ENCODE measurements at regions not wholly inside any gene's neighbourhood (a gene's known extent, or its start where the extent isn't known, plus 50 kb on each side); places are given as distances from the start of the nearest gene placed in this dataset.

- DNase-seq (ENCODE audit: extremely low spot score in 2 of 2): peak; percentile 58 to 71
- TF ChIP-seq CTCF (IDR thresholded peaks at IDR 0.05) (no peak), POLR2A (IDR thresholded peaks at IDR 0.05) (no peak), POLR2AphosphoS5 (IDR thresholded peaks at IDR 0.05; ENCODE audit: insufficient read depth in 1 of 2, low read depth in 1 of 2) (no peak)
- no peaks in the 10 kb centered on the region for H3K27me3 ChIP-seq
These were observed 67.3 kb upstream of the SNTG2 start for GRCh38 chr2:883260-883802.

DNA sequence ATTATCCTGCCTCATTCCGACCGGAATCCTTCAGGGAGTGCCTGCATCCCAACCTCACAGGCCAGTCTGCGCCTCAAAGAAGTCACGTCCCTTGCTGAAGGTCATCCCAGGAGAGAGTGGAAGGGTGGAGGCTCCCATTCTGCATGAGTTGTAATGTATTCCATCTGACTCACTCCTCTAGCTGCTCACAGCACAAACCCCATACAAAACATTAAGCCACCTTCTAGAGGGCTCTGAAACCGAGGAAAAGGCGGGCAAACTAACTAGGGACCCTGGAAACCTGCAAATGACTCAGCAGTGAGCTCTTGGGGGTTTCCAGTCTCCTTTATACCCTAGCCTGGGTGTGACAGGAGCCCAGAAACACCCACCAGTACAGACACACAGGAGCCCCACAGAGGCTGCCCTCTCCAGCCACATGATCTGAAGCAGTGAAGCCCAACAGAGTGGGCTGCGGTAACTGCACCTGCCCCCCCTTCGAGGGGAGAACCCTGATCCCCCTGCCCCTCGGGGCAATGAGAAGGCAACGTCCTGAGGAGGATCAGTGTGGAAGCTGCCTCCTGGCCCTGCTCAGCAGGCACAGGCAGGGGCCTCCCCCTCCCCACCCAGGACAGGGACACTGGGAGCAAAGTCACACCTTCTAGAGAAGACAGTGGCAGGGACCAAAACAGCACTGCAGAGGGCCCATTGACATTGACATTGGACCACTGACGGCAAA, 69.3 kb upstream of the SNTG2 start:
- peak; percentile 74 to 93 for DNase-seq (ENCODE audit: extremely low spot score in 2 of 2)
- peaks cover 11% of the 10 kb centered on the region for H3K4me1 ChIP-seq
- no peak overlapping the region for H3K4me3 ChIP-seq
- no peak overlapping the region for H3K27ac ChIP-seq
- no peak for TF ChIP-seq POLR2A (IDR thresholded peaks at IDR 0.05)
- no peak for TF ChIP-seq CTCF (IDR thresholded peaks at IDR 0.05)
- no peak for TF ChIP-seq POLR2AphosphoS5 (IDR thresholded peaks at IDR 0.05; ENCODE audit: insufficient read depth in 1 of 2, low read depth in 1 of 2)
- H3K36me3 ChIP-seq: no peaks in the 10 kb centered on the region
- H3K9me3 ChIP-seq: no peaks in the 10 kb centered on the region
- no peaks in the 10 kb centered on the region for H3K27me3 ChIP-seq
- intact Hi-C loops (cut with DNase I): no loop called here

More at GRCh38 chr2:883260-883802, 67.3 kb upstream of the SNTG2 start:
- H3K27ac ChIP-seq: no peak overlapping the region
- H3K9me3 ChIP-seq: no peaks in the 10 kb centered on the region
- no peak overlapping the region for H3K4me3 ChIP-seq
- H3K36me3 ChIP-seq: no peaks in the 10 kb centered on the region
- intact Hi-C loops (cut with DNase I): no loop called here
- peaks cover 11% of the 10 kb centered on the region for H3K4me1 ChIP-seq

DNA sequence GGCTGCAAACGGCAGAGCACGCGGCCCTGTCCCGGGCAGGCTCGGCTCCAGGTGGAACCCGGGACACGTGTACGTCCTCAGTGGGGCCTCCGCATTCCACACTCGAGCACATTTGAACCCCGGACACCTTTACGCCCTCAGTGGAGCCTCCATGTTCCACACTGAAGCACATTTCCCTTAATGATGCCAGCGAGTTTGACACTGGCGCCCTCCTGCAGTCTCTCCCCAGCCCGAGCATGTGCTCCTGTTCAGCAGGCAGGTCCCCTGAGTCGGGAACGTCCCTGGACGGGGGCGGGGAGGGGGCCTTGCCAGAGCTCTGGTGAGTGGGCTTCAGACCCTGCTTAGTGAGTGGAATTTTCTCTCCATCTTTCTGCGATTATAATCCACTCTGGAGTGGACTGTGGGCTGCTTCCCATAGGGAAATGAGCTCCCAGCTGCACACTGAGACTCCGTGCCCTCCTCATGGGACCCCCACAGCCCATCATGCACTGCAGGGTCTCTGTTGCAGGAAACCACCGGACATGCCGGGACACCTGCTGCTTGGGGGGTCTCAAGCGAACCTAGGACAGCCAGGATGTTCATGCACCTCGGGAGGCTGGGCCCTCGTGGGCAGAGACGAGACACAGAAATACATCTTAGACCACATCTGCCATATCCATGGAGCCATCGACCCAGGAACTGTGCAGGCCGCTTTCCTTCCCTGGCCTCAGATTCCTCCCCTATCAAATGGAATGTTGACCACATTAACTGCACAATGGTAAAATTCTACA, 70.3 kb upstream of the SNTG2 start:
- peaks cover 11% of the 10 kb centered on the region for H3K4me1 ChIP-seq
- no peaks in the 10 kb centered on the region for H3K36me3 ChIP-seq
- H3K27ac ChIP-seq: no peak overlapping the region
- peak; percentile 60 to 70 for DNase-seq (ENCODE audit: extremely low spot score in 2 of 2)
- intact Hi-C loops (cut with DNase I): no loop called here
- TF ChIP-seq POLR2AphosphoS5 (IDR thresholded peaks at IDR 0.05; ENCODE audit: insufficient read depth in 1 of 2, low read depth in 1 of 2): no peak
- TF ChIP-seq POLR2A (IDR thresholded peaks at IDR 0.05): no peak
- no peak for TF ChIP-seq CTCF (IDR thresholded peaks at IDR 0.05)
- H3K4me3 ChIP-seq: no peak overlapping the region
- no peaks in the 10 kb centered on the region for H3K9me3 ChIP-seq
- no peaks in the 10 kb centered on the region for H3K27me3 ChIP-seq

DNA sequence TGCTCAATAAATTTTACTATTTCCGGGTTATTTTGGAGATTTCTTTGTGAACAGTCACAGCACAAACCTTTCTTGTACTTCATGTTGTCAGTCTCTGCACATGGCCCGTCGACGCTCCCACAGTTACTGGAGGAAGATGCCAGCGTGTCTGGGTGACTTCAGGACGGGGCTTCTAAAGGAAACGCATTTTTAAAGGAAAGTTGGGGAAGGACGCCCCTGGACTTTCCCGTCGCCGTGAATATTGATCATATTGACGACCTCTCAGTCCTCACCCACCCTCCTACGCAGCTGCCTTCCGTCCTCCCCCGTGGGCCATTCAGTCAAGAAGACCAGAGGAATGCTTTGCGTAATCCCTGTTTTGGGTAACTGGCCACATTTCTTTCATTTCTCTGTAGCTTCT, 71.1 kb upstream of the SNTG2 start:
- Histone ChIP-seq H3K27ac (no peak overlapping the region), H3K9me3 (no peaks in the 10 kb centered on the region), H3K27me3 (no peaks in the 10 kb centered on the region), H3K4me3 (no peak overlapping the region), H3K4me1 (peaks cover 11% of the 10 kb centered on the region), H3K36me3 (no peaks in the 10 kb centered on the region)
- intact Hi-C loops (cut with DNase I): no loop called here
- TF ChIP-seq POLR2A (IDR thresholded peaks at IDR 0.05): no peak
- TF ChIP-seq POLR2AphosphoS5 (IDR thresholded peaks at IDR 0.05; ENCODE audit: insufficient read depth in 1 of 2, low read depth in 1 of 2): no peak
- TF ChIP-seq CTCF (IDR thresholded peaks at IDR 0.05): no peak
- peak in 1 of 2 donors; percentile 13 for DNase-seq (ENCODE audit: extremely low spot score in 2 of 2)
